ENCODE measurements at regions not wholly inside any gene's neighbourhood (a gene's known extent, or its start where the extent isn't known, plus 50 kb on each side); places are given as distances from the start of the nearest gene placed in this dataset.

DNA sequence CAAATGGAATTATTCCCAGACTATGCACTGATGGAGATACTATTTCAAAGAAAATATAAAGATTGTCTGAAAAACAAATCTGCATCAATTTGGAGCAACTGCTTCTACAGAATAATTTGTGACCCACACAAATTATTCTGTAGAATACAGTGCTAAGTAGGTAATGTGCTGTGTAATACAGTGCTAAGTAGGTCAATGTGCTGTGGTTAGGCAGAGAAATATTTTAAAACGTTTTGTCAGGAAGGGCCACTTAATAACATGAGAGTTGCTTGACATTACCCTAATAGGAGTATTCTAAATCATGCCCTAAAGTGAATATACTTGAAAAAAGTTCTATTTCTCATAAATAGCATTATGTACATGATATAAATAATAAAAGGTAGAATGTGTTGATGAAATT is 116.5 kb upstream of the KCND2 start:
- TF ChIP-seq, protein P1, sequence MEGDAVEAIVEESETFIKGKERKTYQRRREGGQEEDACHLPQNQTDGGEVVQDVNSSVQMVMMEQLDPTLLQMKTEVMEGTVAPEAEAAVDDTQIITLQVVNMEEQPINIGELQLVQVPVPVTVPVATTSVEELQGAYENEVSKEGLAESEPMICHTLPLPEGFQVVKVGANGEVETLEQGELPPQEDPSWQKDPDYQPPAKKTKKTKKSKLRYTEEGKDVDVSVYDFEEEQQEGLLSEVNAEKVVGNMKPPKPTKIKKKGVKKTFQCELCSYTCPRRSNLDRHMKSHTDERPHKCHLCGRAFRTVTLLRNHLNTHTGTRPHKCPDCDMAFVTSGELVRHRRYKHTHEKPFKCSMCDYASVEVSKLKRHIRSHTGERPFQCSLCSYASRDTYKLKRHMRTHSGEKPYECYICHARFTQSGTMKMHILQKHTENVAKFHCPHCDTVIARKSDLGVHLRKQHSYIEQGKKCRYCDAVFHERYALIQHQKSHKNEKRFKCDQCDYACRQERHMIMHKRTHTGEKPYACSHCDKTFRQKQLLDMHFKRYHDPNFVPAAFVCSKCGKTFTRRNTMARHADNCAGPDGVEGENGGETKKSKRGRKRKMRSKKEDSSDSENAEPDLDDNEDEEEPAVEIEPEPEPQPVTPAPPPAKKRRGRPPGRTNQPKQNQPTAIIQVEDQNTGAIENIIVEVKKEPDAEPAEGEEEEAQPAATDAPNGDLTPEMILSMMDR (IDR thresholded peaks at IDR 0.05), result no peak
- no peak for TF ChIP-seq EZH2 (IDR thresholded peaks at IDR 0.05; ENCODE audit: borderline replicate concordance, insufficient read depth, low read depth, low read length, poor library complexity, severe bottlenecking)
